OCI-LY1 (cell line): ENCODE measurements at regions not wholly inside any gene's neighbourhood (a gene's known extent, or its start where the extent isn't known, plus 50 kb on each side); places are given as distances from the start of the nearest gene placed in this dataset.
"Not testable (repeated sequence)": the region's sequence is repeated elsewhere in the genome, so short reads cannot be mapped to it uniquely, and the experiment has no call there.

Experiments
- H2AFZ ChIP-seq: fragments of 200-600 bp; sonication (generic), shearing (Covaris generic); 2 replicates; pipeline ENCODE4 v1.6.0; 2014; ENCODE audit warnings: antibody characterized with exemption, mild to moderate bottlenecking, low read length
- H3F3A ChIP-seq: fragments of 200-600 bp; sonication (generic), shearing (Covaris generic); 2 replicates; pipeline ENCODE4 v1.6.0; 2014; ENCODE audit warnings: mild to moderate bottlenecking, antibody characterized with exemption, low read length, moderate library complexity; ENCODE audit not compliant: insufficient read depth
- H3K27ac ChIP-seq: fragments of 200-600 bp; sonication (generic); 2 replicates; pipeline ENCODE4 v1.5.1; 2014; ENCODE audit warnings: low read length, mixed run types, mild to moderate bottlenecking, low read depth; ENCODE audit not compliant: poor library complexity, severe bottlenecking
- H3K27me3 ChIP-seq: fragments of 200-600 bp; sonication (generic); 2 replicates; pipeline ENCODE4 v1.6.0; 2014; ENCODE audit warnings: antibody characterized with exemption, mild to moderate bottlenecking, low read length, moderate library complexity; ENCODE audit not compliant: insufficient read depth
- H3K36me3 ChIP-seq: fragments of 200-600 bp; sonication (generic); 2 replicates; pipeline ENCODE4 v1.6.1; 2014; ENCODE audit warnings: mild to moderate bottlenecking, antibody characterized with exemption, low read length, moderate library complexity, mixed read lengths; ENCODE audit not compliant: insufficient read depth
- H3K4me1 ChIP-seq: fragments of 200-600 bp; sonication (generic); 2 replicates; pipeline ENCODE4 v1.5.1; 2014; ENCODE audit warnings: mild to moderate bottlenecking, low read length, moderate library complexity; ENCODE audit not compliant: insufficient read depth, severe bottlenecking
- H3K4me2 ChIP-seq: fragments of 200-600 bp; sonication (generic), shearing (Covaris generic); 2 replicates; pipeline ENCODE4 v1.6.1; 2014; ENCODE audit warnings: low read length
- H3K4me3 ChIP-seq: fragments of 200-600 bp; sonication (generic); 2 replicates; pipeline ENCODE4 v1.5.1; 2014; ENCODE audit warnings: low read length, low read depth, mild to moderate bottlenecking, mixed read lengths; ENCODE audit not compliant: poor library complexity, severe bottlenecking
- H3K79me2 ChIP-seq: fragments of 200-600 bp; shearing (Covaris generic); 2 replicates; pipeline ENCODE4 v1.6.1; 2016; ENCODE audit warnings: mixed run types, low read length, mixed read lengths; ENCODE audit not compliant: insufficient read depth
- H3K9ac ChIP-seq: fragments of 200-600 bp; sonication (generic), shearing (Covaris generic); 2 replicates; pipeline ENCODE4 v1.6.1; 2014; ENCODE audit warnings: mild to moderate bottlenecking, low read length, mixed read lengths
- H3K9me2 ChIP-seq: fragments of 200-600 bp; sonication (generic), shearing (Covaris generic); 2 replicates; pipeline ENCODE4 v1.6.1; 2014; ENCODE audit warnings: low read depth, mild to moderate bottlenecking, low read length, mixed read lengths
- H3K9me3 ChIP-seq: fragments of 200-600 bp; shearing (Covaris generic); 2 replicates; pipeline ENCODE4 v1.6.1; 2014; ENCODE audit warnings: low read length, mixed read lengths
- H4K20me1 ChIP-seq: fragments of 200-600 bp; sonication (generic), shearing (Covaris generic); 2 replicates; pipeline ENCODE4 v1.6.0; 2016; ENCODE audit warnings: mild to moderate bottlenecking, low read length; ENCODE audit not compliant: insufficient read depth

- H2AFZ ChIP-seq = not testable (repeated sequence)
These were observed 247.5 kb downstream of the SPATA31A6 start for GRCh38 chr9:42430674-42431615.

GRCh38 chr9:42431616-42432010 lies 248.2 kb downstream of the SPATA31A6 start:
- H3K79me2 ChIP-seq, H3K4me2 ChIP-seq, H3K27me3 ChIP-seq, H3K4me1 ChIP-seq, H3K36me3 ChIP-seq, H2AFZ ChIP-seq, H3K9me2 ChIP-seq, H3K4me3 ChIP-seq, H3K27ac ChIP-seq, H3K9ac ChIP-seq, H3F3A ChIP-seq, H3K9me3 ChIP-seq, H4K20me1 ChIP-seq: not testable (repeated sequence)

More at GRCh38 chr9:42430674-42431615, 247.5 kb downstream of the SPATA31A6 start:
- H3K9me2 ChIP-seq, H3K79me2 ChIP-seq, H3K4me2 ChIP-seq, H3K36me3 ChIP-seq, H3K4me1 ChIP-seq, H3F3A ChIP-seq, H3K4me3 ChIP-seq, H4K20me1 ChIP-seq, H3K27me3 ChIP-seq, H3K27ac ChIP-seq, H3K9me3 ChIP-seq, H3K9ac ChIP-seq: not testable (repeated sequence)

- not testable (repeated sequence) for H3K4me3 ChIP-seq, H3K4me2 ChIP-seq, H3K27me3 ChIP-seq, H4K20me1 ChIP-seq, H3K9me2 ChIP-seq, H3K36me3 ChIP-seq, H3K27ac ChIP-seq, H2AFZ ChIP-seq, H3F3A ChIP-seq, H3K79me2 ChIP-seq, H3K4me1 ChIP-seq, H3K9ac ChIP-seq, H3K9me3 ChIP-seq
These were observed 251.6 kb downstream of the SPATA31A6 start for GRCh38 chr9:42434844-42435714.

GRCh38 chr9:42435715-42436342 lies 252.4 kb downstream of the SPATA31A6 start:
- not testable (repeated sequence) for H3F3A ChIP-seq, H3K27me3 ChIP-seq, H3K4me2 ChIP-seq, H2AFZ ChIP-seq, H3K79me2 ChIP-seq, H3K9me3 ChIP-seq, H3K4me3 ChIP-seq, H3K9ac ChIP-seq, H3K4me1 ChIP-seq, H4K20me1 ChIP-seq, H3K9me2 ChIP-seq, H3K27ac ChIP-seq, H3K36me3 ChIP-seq

- H3K4me2 ChIP-seq, H2AFZ ChIP-seq, H3K36me3 ChIP-seq, H3K4me1 ChIP-seq, H3K9me3 ChIP-seq, H3K27me3 ChIP-seq, H3K9ac ChIP-seq, H3K79me2 ChIP-seq, H3K27ac ChIP-seq, H4K20me1 ChIP-seq, H3K4me3 ChIP-seq, H3K9me2 ChIP-seq, H3F3A ChIP-seq: not testable (repeated sequence)
These were observed 253.7 kb downstream of the SPATA31A6 start for GRCh38 chr9:42437057-42437759.

- not testable (repeated sequence) for H3K27ac ChIP-seq, H3K36me3 ChIP-seq, H3K79me2 ChIP-seq, H4K20me1 ChIP-seq, H3K4me1 ChIP-seq, H3F3A ChIP-seq, H3K27me3 ChIP-seq, H3K9me2 ChIP-seq, H2AFZ ChIP-seq, H3K4me3 ChIP-seq, H3K9ac ChIP-seq, H3K9me3 ChIP-seq, H3K4me2 ChIP-seq
These were observed 259.2 kb downstream of the SPATA31A6 start for GRCh38 chr9:42442680-42443079.

- not testable (repeated sequence) for H3K9me2 ChIP-seq, H2AFZ ChIP-seq, H3F3A ChIP-seq, H3K4me3 ChIP-seq, H3K27me3 ChIP-seq, H3K4me2 ChIP-seq, H3K27ac ChIP-seq, H3K36me3 ChIP-seq, H3K4me1 ChIP-seq, H3K79me2 ChIP-seq, H4K20me1 ChIP-seq, H3K9me3 ChIP-seq, H3K9ac ChIP-seq
These were observed 260.0 kb downstream of the SPATA31A6 start for GRCh38 chr9:42443414-42443813.
